SK-N-SH treated with all-trans-retinoic acid at 6 μM for 48 hours (cell line): ENCODE measurements at regions not wholly inside any gene's neighbourhood (a gene's known extent, or its start where the extent isn't known, plus 50 kb on each side); places are given as distances from the start of the nearest gene placed in this dataset.

ENCODE experiments used
- BACH2 ChIP-seq: fragments of 250-450 bp; sonication (Bioruptor Pico); IDR thresholded peaks from 2 replicates; pipeline ENCODE4 v1.9.0; 2021; ENCODE audit warnings: mild to moderate bottlenecking, borderline replicate concordance
- CSDC2 ChIP-seq: fragments of 250-450 bp; sonication (Bioruptor Pico); IDR thresholded peaks from 2 replicates; pipeline ENCODE4 v1.5.0; 2020; ENCODE audit warnings: mild to moderate bottlenecking, moderate library complexity
- ZFP30 ChIP-seq: fragments of 450-650 bp; formaldehyde crosslinking; IDR thresholded peaks from 2 replicates; pipeline ENCODE4 v1.5.0; 2022; ENCODE audit warnings: mild to moderate bottlenecking, moderate library complexity
- TF ChIP-seq, protein P1 (sequence below): fragments of 250-450 bp; sonication (Bioruptor Pico); IDR thresholded peaks from 2 replicates; pipeline ENCODE4 v1.5.0; 2020; ENCODE audit warnings: mild to moderate bottlenecking, moderate library complexity
- TF ChIP-seq, protein P2 (sequence below): fragments of 250-450 bp; sonication (Bioruptor Pico); IDR thresholded peaks from 2 replicates; pipeline ENCODE4 v1.8.0; 2020; ENCODE audit warnings: mild to moderate bottlenecking, moderate library complexity, borderline replicate concordance

DNA sequence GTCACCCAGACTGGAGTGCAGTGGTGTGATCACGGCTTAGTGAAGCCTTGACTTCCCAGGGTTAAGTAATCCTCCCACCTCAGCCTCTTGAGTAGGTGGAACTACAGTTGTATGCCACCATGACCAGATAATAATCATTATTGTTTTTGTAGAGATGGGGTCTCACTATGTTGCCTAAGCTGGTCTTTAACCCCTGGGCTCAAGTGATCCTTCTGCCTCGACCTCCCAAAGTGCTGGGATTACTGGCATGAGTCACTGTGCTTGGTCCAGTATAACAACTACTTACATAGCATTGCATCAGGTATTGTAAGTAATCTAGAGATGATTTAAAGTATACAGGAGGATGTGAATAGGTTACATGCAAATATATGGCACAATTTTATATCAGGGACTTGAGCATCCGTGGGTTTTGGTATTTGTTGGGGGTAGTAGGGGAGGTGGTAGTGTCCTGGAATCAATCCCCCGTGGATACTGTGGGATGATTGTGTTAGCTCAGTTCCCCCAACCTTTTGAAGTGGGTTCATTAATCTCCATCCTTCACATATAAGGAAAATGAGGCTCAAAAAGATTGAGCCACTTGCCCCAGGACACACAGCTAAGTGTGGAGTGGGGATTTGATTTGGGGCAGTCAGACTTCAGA is 61.4 kb upstream of the CNIH3 start:
- TF ChIP-seq, protein P1, sequence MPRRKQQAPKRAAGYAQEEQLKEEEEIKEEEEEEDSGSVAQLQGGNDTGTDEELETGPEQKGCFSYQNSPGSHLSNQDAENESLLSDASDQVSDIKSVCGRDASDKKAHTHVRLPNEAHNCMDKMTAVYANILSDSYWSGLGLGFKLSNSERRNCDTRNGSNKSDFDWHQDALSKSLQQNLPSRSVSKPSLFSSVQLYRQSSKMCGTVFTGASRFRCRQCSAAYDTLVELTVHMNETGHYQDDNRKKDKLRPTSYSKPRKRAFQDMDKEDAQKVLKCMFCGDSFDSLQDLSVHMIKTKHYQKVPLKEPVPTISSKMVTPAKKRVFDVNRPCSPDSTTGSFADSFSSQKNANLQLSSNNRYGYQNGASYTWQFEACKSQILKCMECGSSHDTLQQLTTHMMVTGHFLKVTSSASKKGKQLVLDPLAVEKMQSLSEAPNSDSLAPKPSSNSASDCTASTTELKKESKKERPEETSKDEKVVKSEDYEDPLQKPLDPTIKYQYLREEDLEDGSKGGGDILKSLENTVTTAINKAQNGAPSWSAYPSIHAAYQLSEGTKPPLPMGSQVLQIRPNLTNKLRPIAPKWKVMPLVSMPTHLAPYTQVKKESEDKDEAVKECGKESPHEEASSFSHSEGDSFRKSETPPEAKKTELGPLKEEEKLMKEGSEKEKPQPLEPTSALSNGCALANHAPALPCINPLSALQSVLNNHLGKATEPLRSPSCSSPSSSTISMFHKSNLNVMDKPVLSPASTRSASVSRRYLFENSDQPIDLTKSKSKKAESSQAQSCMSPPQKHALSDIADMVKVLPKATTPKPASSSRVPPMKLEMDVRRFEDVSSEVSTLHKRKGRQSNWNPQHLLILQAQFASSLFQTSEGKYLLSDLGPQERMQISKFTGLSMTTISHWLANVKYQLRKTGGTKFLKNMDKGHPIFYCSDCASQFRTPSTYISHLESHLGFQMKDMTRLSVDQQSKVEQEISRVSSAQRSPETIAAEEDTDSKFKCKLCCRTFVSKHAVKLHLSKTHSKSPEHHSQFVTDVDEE (CRISPR knock-in tag): no peak
- TF ChIP-seq CSDC2 (CRISPR knock-in tag) (no peak), BACH2 (CRISPR knock-in tag) (no peak), ZFP30 (CRISPR knock-in tag) (no peak)
- TF ChIP-seq, protein P2, sequence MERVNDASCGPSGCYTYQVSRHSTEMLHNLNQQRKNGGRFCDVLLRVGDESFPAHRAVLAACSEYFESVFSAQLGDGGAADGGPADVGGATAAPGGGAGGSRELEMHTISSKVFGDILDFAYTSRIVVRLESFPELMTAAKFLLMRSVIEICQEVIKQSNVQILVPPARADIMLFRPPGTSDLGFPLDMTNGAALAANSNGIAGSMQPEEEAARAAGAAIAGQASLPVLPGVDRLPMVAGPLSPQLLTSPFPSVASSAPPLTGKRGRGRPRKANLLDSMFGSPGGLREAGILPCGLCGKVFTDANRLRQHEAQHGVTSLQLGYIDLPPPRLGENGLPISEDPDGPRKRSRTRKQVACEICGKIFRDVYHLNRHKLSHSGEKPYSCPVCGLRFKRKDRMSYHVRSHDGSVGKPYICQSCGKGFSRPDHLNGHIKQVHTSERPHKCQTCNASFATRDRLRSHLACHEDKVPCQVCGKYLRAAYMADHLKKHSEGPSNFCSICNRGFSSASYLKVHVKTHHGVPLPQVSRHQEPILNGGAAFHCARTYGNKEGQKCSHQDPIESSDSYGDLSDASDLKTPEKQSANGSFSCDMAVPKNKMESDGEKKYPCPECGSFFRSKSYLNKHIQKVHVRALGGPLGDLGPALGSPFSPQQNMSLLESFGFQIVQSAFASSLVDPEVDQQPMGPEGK (CRISPR knock-in tag): no peak
